ENCODE measurements at regions not wholly inside any gene's neighbourhood (a gene's known extent, or its start where the extent isn't known, plus 50 kb on each side); places are given as distances from the start of the nearest gene placed in this dataset.

DNA sequence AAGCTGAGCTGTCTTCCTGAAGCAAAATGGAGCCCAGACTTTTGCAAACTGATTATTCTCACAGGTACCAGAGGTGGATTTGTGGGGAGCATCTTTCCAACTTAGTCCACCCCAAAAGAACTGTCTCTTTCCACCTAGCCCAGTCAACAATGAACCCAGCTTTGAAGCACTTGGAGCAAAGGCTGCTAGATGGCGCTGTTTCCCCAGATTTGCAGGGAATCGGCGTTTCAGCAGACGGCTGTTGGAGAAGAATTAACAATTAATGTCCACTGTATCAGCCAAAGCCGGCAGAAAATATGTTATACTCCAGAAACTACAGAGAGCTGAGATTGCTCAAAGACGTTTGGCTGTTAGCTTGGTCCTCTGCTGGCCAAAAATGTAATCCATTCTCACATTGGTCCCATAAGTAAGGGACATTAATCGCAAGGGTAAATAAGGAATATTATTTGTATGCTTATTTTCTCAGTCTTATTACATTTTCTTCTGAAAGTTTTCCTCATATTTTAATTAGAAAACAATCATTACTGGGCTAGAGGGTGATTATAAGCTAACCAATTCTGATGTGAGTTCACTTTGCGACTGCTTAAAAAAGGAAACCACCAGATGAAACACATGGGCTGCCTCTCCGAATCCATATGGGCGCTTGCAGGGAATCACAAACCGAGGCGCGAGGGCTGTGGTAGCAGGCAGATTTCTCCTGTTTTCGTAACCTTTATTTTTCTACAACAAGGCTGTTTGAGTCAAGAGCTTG is 423.8 kb upstream of the MEX3C start:
- ChIA-PET CTCF (ENCODE audit: partially characterized antibody) (interaction anchor here (0.7 to 3.7 kb wide), 28 partner anchors 10 to 521 kb away, joined by 3 to 24 read pairs (median 4); no protein-coding TSS in a partner anchor), POLR2A (ENCODE audit: partially characterized antibody) (no interaction called here)
- FAIRE-seq (peak; percentile 58), DNase-seq (ENCODE audit: low read depth in 1 of 2, low spot score in 2 of 2) (peak; percentile 33 to 88)
- Histone ChIP-seq H3K23me2 (ENCODE audit: low read depth, low read length) (no peaks in the 10 kb centered on the region), H4K20me1 (replicated peaks in 1 of 2; ENCODE audit: control insufficient read depth in 1 of 2, insufficient read depth in 2 of 2, low read length in 2 of 2) (no peaks in the 10 kb centered on the region), H3K23ac (ENCODE audit: insufficient read length) (no peak overlapping the region), H3K14ac (ENCODE audit: insufficient read length) (no peak overlapping the region), H2AFZ (ENCODE audit: low read length) (peak overlapping the region; percentile 93; the same call in 1 of the 2 replicates), H2BK12ac (ENCODE audit: low read depth, low read length) (no peak overlapping the region), H3K4me1 (replicated peaks in 1 of 4; ENCODE audit: control insufficient read depth in 3 of 4, insufficient read depth in 4 of 4, low read length in 3 of 4) (peaks cover 0 to 11% (median 8%) of the 10 kb centered on the region in 4 experiments; a peak in 5 of 7 replicates), H2BK20ac (ENCODE audit: low read length) (no peak overlapping the region), H4K8ac (ENCODE audit: extremely low read depth, insufficient read depth, low read length) (no peak overlapping the region), H2BK5ac (ENCODE audit: low read depth, low read length) (no peak overlapping the region), H4K91ac (replicated peaks; ENCODE audit: insufficient read length, low read length) (no peak overlapping the region), H3K27ac (ENCODE audit: low read depth, low read length) (no peak overlapping the region), H3K4me3 (ENCODE audit: extremely low read depth in 1 of 4, insufficient read depth in 2 of 4, low read depth in 3 of 4, low read length in 4 of 4) (peak overlapping the region in 1 of 4 experiments; percentile 13; a peak in 1 of 8 replicates), H2AK5ac (ENCODE audit: low read depth, low read length) (no peak overlapping the region), H2BK120ac (replicated peaks; ENCODE audit: low read depth, low read length) (no peak overlapping the region), H3K9ac (replicated peaks in 1 of 4; ENCODE audit: extremely low read depth in 1 of 4, low read depth in 3 of 4, low read length in 3 of 4) (no peak overlapping the region), H3K27me3 (replicated peaks in 1 of 4; ENCODE audit: control insufficient read depth in 3 of 4, extremely low read depth in 1 of 4, insufficient read depth in 3 of 4, low read length in 3 of 4) (no peaks in the 10 kb centered on the region), H4K5ac (ENCODE audit: insufficient read length, low read depth, low read length) (no peak overlapping the region), H3K56ac (replicated peaks; ENCODE audit: insufficient read length, low read depth, low read length) (no peak overlapping the region), H3K9me3 (ENCODE audit: insufficient read depth in 2 of 2, low read depth in 1 of 2, low read length in 1 of 2) (no peaks in the 10 kb centered on the region), H3K79me1 (ENCODE audit: low read depth, low read length) (no peaks in the 10 kb centered on the region), H3K36me3 (ENCODE audit: control insufficient read depth in 2 of 4, insufficient read depth in 4 of 4, low read length in 3 of 4) (no peaks in the 10 kb centered on the region), H3K4ac (replicated peaks; ENCODE audit: insufficient read length, low read depth, low read length) (no peak overlapping the region), H3K18ac (ENCODE audit: extremely low read depth, low read length) (no peak overlapping the region), H3K79me2 (ENCODE audit: control insufficient read depth in 1 of 2, insufficient read depth in 2 of 2, low read length in 2 of 2) (no peaks in the 10 kb centered on the region), H2BK15ac (ENCODE audit: low read length) (no peak overlapping the region), H3K4me2 (ENCODE audit: insufficient read depth in 1 of 2, low read depth in 2 of 2, low read length in 2 of 2) (peak overlapping the region; percentile 31; a peak in 3 of 4 replicates)
- whole genome bisulfite sequencing, 2 experiments (ENCODE audit: extremely low coverage in 1 of 2, insufficient coverage in 1 of 2, insufficient read length in 1 of 2, insufficient replicate concordance in 2 of 2, low coverage in 1 of 2, low lambda C conversion rate in 2 of 2, missing lambda C conversion rate in 1 of 2): 45% methylated on average over 14 of the region's 14 CpGs; no CpG with 5 or more reads in 1 of the 2 experiments
- peak; percentile 77 to 91 (median 82) for TF ChIP-seq CTCF (IDR thresholded peaks at IDR 0.05; ENCODE audit: control extremely low read depth in 1 of 3, insufficient read depth in 1 of 3, low read depth in 1 of 3, low read length in 3 of 3)
- TF ChIP-seq, protein P1, sequence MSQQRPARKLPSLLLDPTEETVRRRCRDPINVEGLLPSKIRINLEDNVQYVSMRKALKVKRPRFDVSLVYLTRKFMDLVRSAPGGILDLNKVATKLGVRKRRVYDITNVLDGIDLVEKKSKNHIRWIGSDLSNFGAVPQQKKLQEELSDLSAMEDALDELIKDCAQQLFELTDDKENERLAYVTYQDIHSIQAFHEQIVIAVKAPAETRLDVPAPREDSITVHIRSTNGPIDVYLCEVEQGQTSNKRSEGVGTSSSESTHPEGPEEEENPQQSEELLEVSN (IDR thresholded peaks at IDR 0.05): peak; percentile 38; the same call in 1 of the 2 replicates
- no peak for TF ChIP-seq SIN3A (conservative IDR thresholded peaks at IDR 0.05 in 1 of 2, IDR thresholded peaks at IDR 0.05 in 1 of 2; ENCODE audit: low read depth in 1 of 2, low read length in 2 of 2)
- peak; percentile 91 to 95 for TF ChIP-seq RAD21 (IDR thresholded peaks at IDR 0.05 in 1 of 2, conservative IDR thresholded peaks at IDR 0.05 in 1 of 2; ENCODE audit: low read depth in 2 of 2, low read length in 2 of 2)
- no peak for TF ChIP-seq EZH2 (IDR thresholded peaks at IDR 0.05; ENCODE audit: low read depth, low read length, severe bottlenecking)
- no peak for TF ChIP-seq SP2 (IDR thresholded peaks at IDR 0.05; ENCODE audit: low read length)
- 0 out of 2 replicates have a peak, but pooled peaks have one; percentile 34 for TF ChIP-seq JUND (IDR thresholded peaks at IDR 0.05; ENCODE audit: low read length)
